Epithelial cell of esophagus (primary cell): ENCODE measurements at regions not wholly inside any gene's neighbourhood (a gene's known extent, or its start where the extent isn't known, plus 50 kb on each side); places are given as distances from the start of the nearest gene placed in this dataset.

ENCODE experiments used
- DNase-seq: peaks from one replicate; pipeline ENCODE4 v3.0.0; 2010; ENCODE audit warnings: low read depth
- H3K4me3 ChIP-seq: 2 replicates; pipeline ENCODE4 v1.5.1; 2011; ENCODE audit warnings: mild to moderate bottlenecking, low read length, control low read depth
- CTCF ChIP-seq: IDR thresholded peaks from 2 replicates; pipeline ENCODE4 v1.5.1; 2011; ENCODE audit warnings: low read depth, mild to moderate bottlenecking, low read length, control low read depth, inconsistent platforms; ENCODE audit not compliant: insufficient read depth; ENCODE audit errors: missing control alignments

- DNase-seq, result no peak
- H3K4me3 ChIP-seq, result no peak overlapping the region
- TF ChIP-seq CTCF, result no peak
Measured at GRCh38 chr16:85504242-85504641, 108.9 kb upstream of the GSE1 start.

GRCh38 chr16:85505794-85506634 lies 107.1 kb upstream of the GSE1 start:
- H3K4me3 ChIP-seq, result no peak overlapping the region
- DNase-seq, result no peak
- TF ChIP-seq CTCF, result no peak

GRCh38 chr16:85506635-85506911 lies 106.5 kb upstream of the GSE1 start:
- TF ChIP-seq CTCF, result no peak
- no peak overlapping the region for H3K4me3 ChIP-seq
- no peak for DNase-seq

- DNase-seq, result no peak
- H3K4me3 ChIP-seq, result no peak overlapping the region
- no peak for TF ChIP-seq CTCF
Measured at GRCh38 chr16:85507342-85507741, 105.8 kb upstream of the GSE1 start.

- no peak overlapping the region for H3K4me3 ChIP-seq
- no peak for TF ChIP-seq CTCF
- DNase-seq, result no peak
Measured at GRCh38 chr16:85508388-85508787, 104.7 kb upstream of the GSE1 start.

- TF ChIP-seq CTCF, result no peak
Measured at GRCh38 chr16:85508993-85509392, 104.1 kb upstream of the GSE1 start.

GRCh38 chr16:85510041-85510659 lies 103.0 kb upstream of the GSE1 start:
- DNase-seq, result no peak
- no peak overlapping the region for H3K4me3 ChIP-seq
- no peak for TF ChIP-seq CTCF

More at GRCh38 chr16:85508993-85509392, 104.1 kb upstream of the GSE1 start:
- H3K4me3 ChIP-seq, result no peak overlapping the region
- DNase-seq, result no peak
